HepG2 (cell line): ENCODE measurements at regions not wholly inside any gene's neighbourhood (a gene's known extent, or its start where the extent isn't known, plus 50 kb on each side); places are given as distances from the start of the nearest gene placed in this dataset.

ENCODE experiments used
- ATAC-seq: fragments of 200-7000 bp; cut with Tn5 transposase; 3 replicates; pipeline ENCODE4 v1.9.1; 2020; ENCODE audit warnings: mild to moderate bottlenecking, moderate library complexity
- BruUV-seq: library from RNA; stranded (reverse); fragments of 400-500 nt; replicated peaks from 2 replicates; lab custom pipeline; 2021; lab: Mats Ljungman, UMichigan
- CTCF ChIA-PET: fragments of 300-600 bp; formaldehyde crosslinking; extraction: SDS; loops from one replicate; lab custom pipeline; 2021; ENCODE audit warnings: low total read pairs, inconsistent platforms, low intra/inter-chr PET ratio; lab: Yijun Ruan, JAX
- POLR2A ChIA-PET: fragments of 350-600 bp; sonication (Branson Sonifier 250); formaldehyde crosslinking; loops from one replicate; lab custom pipeline; 2020; ENCODE audit warnings: antibody characterized with exemption, inconsistent platforms; lab: Yijun Ruan, JAX
- DNase-seq: peaks from one replicate; pipeline ENCODE4 v3.0.0-alpha.2; 2015; ENCODE audit warnings: low spot score
- FAIRE-seq: peaks from 3 replicates; lab custom pipeline; 2011; peaks lifted over from hg19 to GRCh38; lab: Jason Lieb, UNC
- H2AFZ ChIP-seq: one replicate; pipeline ENCODE4 v1.6.1; 2011; ENCODE audit warnings: low read length, inconsistent platforms
- H3K27ac ChIP-seq: fragments of 300-600 bp; 3 replicates; pipeline ENCODE4 v1.8.0; 2011; ENCODE audit warnings: mixed run types, mild to moderate bottlenecking, mixed read lengths, low read length, inconsistent platforms; ENCODE audit not compliant: insufficient read depth; ENCODE audit errors: extremely low read length
- H3K27me3 ChIP-seq, 2 experiments: fragments of 200-600 bp in 1 of 2; 2 replicates in 1 of 2; 3 replicates in 1 of 2; pipeline versions ENCODE4 v1.6.0 to v1.8.0; 2011; ENCODE audit warnings: low read length in 2 of 2, mild to moderate bottlenecking in 2 of 2, moderate library complexity in 2 of 2, inconsistent platforms in 1 of 2; ENCODE audit not compliant: insufficient read depth in 2 of 2, control insufficient read depth in 1 of 2
- H3K36me3 ChIP-seq, 2 experiments: fragments of 200-600 bp in 1 of 2; replicated peaks in 1 of 2; 2 replicates in 1 of 2; 3 replicates in 1 of 2; pipeline versions ENCODE4 v1.5.1 to v1.8.0; 2011; ENCODE audit warnings: low read length in 2 of 2, inconsistent platforms in 1 of 2; ENCODE audit not compliant: insufficient read depth in 2 of 2, control insufficient read depth in 1 of 2
- H3K4me1 ChIP-seq: 2 replicates; pipeline ENCODE4 v1.5.1; 2012; ENCODE audit warnings: low read length, inconsistent platforms; ENCODE audit not compliant: insufficient read depth
- H3K4me2 ChIP-seq: 2 replicates; pipeline ENCODE4 v1.6.0; 2011; ENCODE audit warnings: low read depth, low read length, inconsistent platforms
- H3K4me3 ChIP-seq, 3 experiments: fragments of 200-600 bp in 1 of 3; sonication (generic), shearing (Covaris generic) in 1 of 3; replicated peaks in 1 of 3; 2 replicates each; pipeline ENCODE4 v1.5.1; 2011 to 2016; ENCODE audit warnings: low read length in 3 of 3, inconsistent platforms in 2 of 3, low read depth in 2 of 3, mild to moderate bottlenecking in 2 of 3, control low read depth in 1 of 3, mixed read lengths in 1 of 3; ENCODE audit not compliant: insufficient read depth in 1 of 3
- H3K79me2 ChIP-seq: one replicate; pipeline ENCODE4 v1.6.1; 2011; ENCODE audit warnings: low read length, inconsistent platforms; ENCODE audit not compliant: insufficient read depth
- H3K9ac ChIP-seq: 2 replicates; pipeline ENCODE4 v1.6.0; 2011; ENCODE audit warnings: mild to moderate bottlenecking, low read depth, low read length, inconsistent platforms; ENCODE audit not compliant: insufficient read depth
- H3K9me3 ChIP-seq: 2 replicates; pipeline ENCODE4 v1.5.1; 2012; ENCODE audit warnings: mild to moderate bottlenecking, low read length
- H4K20me1 ChIP-seq: 2 replicates; pipeline ENCODE4 v1.6.0; 2011; ENCODE audit warnings: inconsistent platforms, mild to moderate bottlenecking, low read length, moderate library complexity; ENCODE audit not compliant: insufficient read depth
- DMAP1 ChIP-seq: IDR thresholded peaks from 2 replicates; pipeline ENCODE4 v1.6.1; 2016
- MBNL3 ChIP-seq: fragments of 250-450 bp; sonication (Bioruptor Pico); conservative IDR thresholded peaks from 2 replicates; pipeline ENCODE4 v1.8.0; 2022; ENCODE audit warnings: mild to moderate bottlenecking, inconsistent platforms
- RARA ChIP-seq: IDR thresholded peaks from 2 replicates; pipeline ENCODE4 v1.6.1; 2016; ENCODE audit warnings: missing genetic modification reagents, missing compliant biosample characterization
- RBM39 ChIP-seq: fragments of 200-400 bp; formaldehyde crosslinking; IDR thresholded peaks from one replicate; pipeline ENCODE4 v1.6.1; 2018; ENCODE audit warnings: antibody characterized with exemption, mild to moderate bottlenecking, low read depth, low read length; ENCODE audit not compliant: poor library complexity, severe bottlenecking
- REPIN1 ChIP-seq: sonication (generic); formaldehyde crosslinking; IDR thresholded peaks from 2 replicates; pipeline ENCODE4 v1.8.0; 2022; ENCODE audit warnings: missing genetic modification reagents, low read depth, mild to moderate bottlenecking, borderline replicate concordance
- TCF12 ChIP-seq, 2 experiments: fragments of 450-650 bp in 1 of 2; sonication (generic) in 1 of 2; formaldehyde crosslinking in 1 of 2; IDR thresholded peaks; 2 replicates each; pipeline versions ENCODE4 v1.6.1 to v1.8.0; 2017 to 2022; ENCODE audit warnings: antibody characterized with exemption in 1 of 2, mild to moderate bottlenecking in 1 of 2, missing genetic modification reagents in 1 of 2, moderate library complexity in 1 of 2
- TMF1 ChIP-seq: sonication (generic); formaldehyde crosslinking; IDR thresholded peaks from 2 replicates; pipeline ENCODE4 v1.8.1; 2022; ENCODE audit warnings: low read depth, missing genetic modification reagents
- U2AF2 ChIP-seq: fragments of 200-400 bp; formaldehyde crosslinking; IDR thresholded peaks from 2 replicates; pipeline ENCODE4 v1.6.1; 2017; ENCODE audit warnings: low read depth, mild to moderate bottlenecking, low read length
- ZNF225 ChIP-seq: sonication (generic); formaldehyde crosslinking; IDR thresholded peaks from 2 replicates; pipeline ENCODE4 v1.4.0; 2020; ENCODE audit warnings: mild to moderate bottlenecking, missing genetic modification reagents
- ZNF292 ChIP-seq: sonication (generic); formaldehyde crosslinking; IDR thresholded peaks from 2 replicates; pipeline ENCODE4 v1.8.1; 2022; ENCODE audit warnings: mild to moderate bottlenecking, low read depth, missing genetic modification reagents, borderline replicate concordance
- ZNF670 ChIP-seq: sonication (generic); formaldehyde crosslinking; IDR thresholded peaks from 2 replicates; pipeline ENCODE4 v1.8.0; 2022; ENCODE audit warnings: mild to moderate bottlenecking, missing genetic modification reagents, borderline replicate concordance
- ZNF792 ChIP-seq: IDR thresholded peaks from 2 replicates; pipeline ENCODE4 v1.6.1; 2016
- WGBS: methylation state at CpG from one replicate; pipeline ENCODE4 v1.1.6; 2017; ENCODE audit warnings: low lambda C conversion rate; 5-methylcytosine and 5-hydroxymethylcytosine counted together
- in situ Hi-C: cut with HindIII; loops from 2 replicates; pipeline ENCODE4 v1.10.0; 2017; ENCODE audit warnings: low pct_unique_long_range_greater_than_20kb; ENCODE audit not compliant: extremely low pct_ligation_motif_present
- intact Hi-C: fragments of 100-400 bp; cut with micrococcal nuclease; formaldehyde crosslinking; loops from one replicate; pipeline ENCODE4 v1.10.0; 2022; ENCODE audit not compliant: unreplicated experiment
- TF ChIP-seq, protein P1 (sequence below): sonication (generic); formaldehyde crosslinking; IDR thresholded peaks from 2 replicates; pipeline ENCODE4 v1.4.0; 2020; ENCODE audit warnings: missing genetic modification reagents
- TF ChIP-seq, protein P2 (sequence below): sonication (generic); formaldehyde crosslinking; IDR thresholded peaks from 2 replicates; pipeline ENCODE4 v1.9.0; 2022; ENCODE audit warnings: low read depth, missing genetic modification reagents

DNA sequence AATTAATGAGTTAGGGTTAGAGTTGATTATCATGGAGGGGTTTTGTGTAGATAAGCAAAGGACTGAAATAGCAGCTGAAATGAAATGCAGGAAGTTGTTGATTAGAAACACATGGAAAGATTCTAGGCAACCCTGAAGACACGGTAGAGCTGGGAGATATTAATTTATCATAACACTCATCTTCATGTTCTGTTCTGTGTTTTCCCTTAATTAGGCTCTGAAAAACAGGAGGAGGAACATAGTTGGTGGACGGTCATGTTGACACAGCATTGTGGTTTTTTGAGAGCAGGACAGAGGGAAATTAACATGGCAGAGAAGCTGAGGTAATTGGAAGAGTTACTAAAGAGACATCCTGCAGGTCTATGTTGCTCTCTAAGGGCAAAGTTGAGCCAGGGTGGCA lies 138.8 kb upstream of the UBASH3B start (continued):
- TF ChIP-seq, protein P1, sequence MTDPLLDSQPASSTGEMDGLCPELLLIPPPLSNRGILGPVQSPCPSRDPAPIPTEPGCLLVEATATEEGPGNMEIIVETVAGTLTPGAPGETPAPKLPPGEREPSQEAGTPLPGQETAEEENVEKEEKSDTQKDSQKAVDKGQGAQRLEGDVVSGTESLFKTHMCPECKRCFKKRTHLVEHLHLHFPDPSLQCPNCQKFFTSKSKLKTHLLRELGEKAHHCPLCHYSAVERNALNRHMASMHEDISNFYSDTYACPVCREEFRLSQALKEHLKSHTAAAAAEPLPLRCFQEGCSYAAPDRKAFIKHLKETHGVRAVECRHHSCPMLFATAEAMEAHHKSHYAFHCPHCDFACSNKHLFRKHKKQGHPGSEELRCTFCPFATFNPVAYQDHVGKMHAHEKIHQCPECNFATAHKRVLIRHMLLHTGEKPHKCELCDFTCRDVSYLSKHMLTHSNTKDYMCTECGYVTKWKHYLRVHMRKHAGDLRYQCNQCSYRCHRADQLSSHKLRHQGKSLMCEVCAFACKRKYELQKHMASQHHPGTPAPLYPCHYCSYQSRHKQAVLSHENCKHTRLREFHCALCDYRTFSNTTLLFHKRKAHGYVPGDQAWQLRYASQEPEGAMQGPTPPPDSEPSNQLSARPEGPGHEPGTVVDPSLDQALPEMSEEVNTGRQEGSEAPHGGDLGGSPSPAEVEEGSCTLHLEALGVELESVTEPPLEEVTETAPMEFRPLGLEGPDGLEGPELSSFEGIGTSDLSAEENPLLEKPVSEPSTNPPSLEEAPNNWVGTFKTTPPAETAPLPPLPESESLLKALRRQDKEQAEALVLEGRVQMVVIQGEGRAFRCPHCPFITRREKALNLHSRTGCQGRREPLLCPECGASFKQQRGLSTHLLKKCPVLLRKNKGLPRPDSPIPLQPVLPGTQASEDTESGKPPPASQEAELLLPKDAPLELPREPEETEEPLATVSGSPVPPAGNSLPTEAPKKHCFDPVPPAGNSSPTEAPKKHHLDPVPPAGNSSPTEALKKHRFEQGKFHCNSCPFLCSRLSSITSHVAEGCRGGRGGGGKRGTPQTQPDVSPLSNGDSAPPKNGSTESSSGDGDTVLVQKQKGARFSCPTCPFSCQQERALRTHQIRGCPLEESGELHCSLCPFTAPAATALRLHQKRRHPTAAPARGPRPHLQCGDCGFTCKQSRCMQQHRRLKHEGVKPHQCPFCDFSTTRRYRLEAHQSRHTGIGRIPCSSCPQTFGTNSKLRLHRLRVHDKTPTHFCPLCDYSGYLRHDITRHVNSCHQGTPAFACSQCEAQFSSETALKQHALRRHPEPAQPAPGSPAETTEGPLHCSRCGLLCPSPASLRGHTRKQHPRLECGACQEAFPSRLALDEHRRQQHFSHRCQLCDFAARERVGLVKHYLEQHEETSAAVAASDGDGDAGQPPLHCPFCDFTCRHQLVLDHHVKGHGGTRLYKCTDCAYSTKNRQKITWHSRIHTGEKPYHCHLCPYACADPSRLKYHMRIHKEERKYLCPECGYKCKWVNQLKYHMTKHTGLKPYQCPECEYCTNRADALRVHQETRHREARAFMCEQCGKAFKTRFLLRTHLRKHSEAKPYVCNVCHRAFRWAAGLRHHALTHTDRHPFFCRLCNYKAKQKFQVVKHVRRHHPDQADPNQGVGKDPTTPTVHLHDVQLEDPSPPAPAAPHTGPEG (CRISPR knock-in tag): no peak
- TF ChIP-seq RBM39 (no peak), ZNF292 (CRISPR knock-in tag) (no peak)

DNA sequence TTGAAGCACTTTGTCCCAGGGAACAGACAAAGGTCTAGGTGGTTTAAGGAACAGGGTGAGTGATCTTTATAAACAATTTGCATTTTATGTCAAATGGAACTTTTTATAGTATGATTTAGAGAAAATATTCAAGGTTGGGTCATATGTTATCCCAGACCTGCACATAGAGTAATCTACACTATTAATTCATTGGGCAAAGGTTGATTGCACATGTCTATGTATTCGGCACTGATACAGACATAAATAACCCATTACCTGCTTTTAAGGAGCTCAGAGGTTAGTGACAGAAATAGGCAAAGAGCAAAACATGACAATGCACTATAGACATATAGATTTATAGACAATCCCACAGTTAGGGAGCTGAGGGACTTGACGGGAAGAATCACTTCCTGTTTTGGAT lies 141.5 kb upstream of the UBASH3B start:
- Histone ChIP-seq H3K79me2 (no peaks in the 10 kb centered on the region), H3K36me3 (no peaks in the 10 kb centered on the region), H3K9me3 (no peaks in the 10 kb centered on the region), H4K20me1 (no peaks in the 10 kb centered on the region), H3K27me3 (peaks cover 0 to 3% of the 10 kb centered on the region in 2 experiments; a peak in 1 of 5 replicates), H2AFZ (no peak overlapping the region), H3K27ac (no peak overlapping the region), H3K4me1 (peaks cover 5% of the 10 kb centered on the region; the same call in 1 of the 2 replicates), H3K4me2 (no peak overlapping the region), H3K9ac (no peak overlapping the region), H3K4me3 (no peak overlapping the region)
- in situ Hi-C loops (no loop called here), intact Hi-C loops (no loop called here)
- POLR2A ChIA-PET: no interaction called here
- ATAC-seq: no peak
- no TSS peak for BruUV-seq
- 2% methylated on average over 2 of the region's 2 CpGs for WGBS
- CTCF ChIA-PET: no interaction called here
- no peak for TF ChIP-seq REPIN1 (CRISPR knock-in tag)
- no peak for TF ChIP-seq ZNF670 (CRISPR knock-in tag)
- TF ChIP-seq RARA (CRISPR knock-in tag): no peak
- no peak for TF ChIP-seq ZNF792
- TF ChIP-seq TCF12 (IDR thresholded peaks at IDR 0.05): no peak
- TF ChIP-seq TCF12 (CRISPR knock-in tag; IDR thresholded peaks at IDR 0.05): no peak
- no peak for TF ChIP-seq TMF1 (CRISPR knock-in tag)
- no peak for TF ChIP-seq MBNL3 (CRISPR knock-in tag)
- TF ChIP-seq DMAP1 (CRISPR knock-in tag): no peak
- TF ChIP-seq, protein P2, sequence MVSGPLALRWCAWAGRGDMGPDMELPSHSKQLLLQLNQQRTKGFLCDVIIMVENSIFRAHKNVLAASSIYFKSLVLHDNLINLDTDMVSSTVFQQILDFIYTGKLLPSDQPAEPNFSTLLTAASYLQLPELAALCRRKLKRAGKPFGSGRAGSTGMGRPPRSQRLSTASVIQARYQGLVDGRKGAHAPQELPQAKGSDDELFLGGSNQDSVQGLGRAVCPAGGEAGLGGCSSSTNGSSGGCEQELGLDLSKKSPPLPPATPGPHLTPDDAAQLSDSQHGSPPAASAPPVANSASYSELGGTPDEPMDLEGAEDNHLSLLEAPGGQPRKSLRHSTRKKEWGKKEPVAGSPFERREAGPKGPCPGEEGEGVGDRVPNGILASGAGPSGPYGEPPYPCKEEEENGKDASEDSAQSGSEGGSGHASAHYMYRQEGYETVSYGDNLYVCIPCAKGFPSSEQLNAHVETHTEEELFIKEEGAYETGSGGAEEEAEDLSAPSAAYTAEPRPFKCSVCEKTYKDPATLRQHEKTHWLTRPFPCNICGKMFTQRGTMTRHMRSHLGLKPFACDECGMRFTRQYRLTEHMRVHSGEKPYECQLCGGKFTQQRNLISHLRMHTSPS (CRISPR knock-in tag): no peak
- no peak for TF ChIP-seq U2AF2
- TF ChIP-seq ZNF225 (CRISPR knock-in tag): no peak
- no peak for FAIRE-seq
- no peak for DNase-seq
